Heart left ventricle (tissue), 16 donors: ENCODE measurements at regions not wholly inside any gene's neighbourhood (a gene's known extent, or its start where the extent isn't known, plus 50 kb on each side); places are given as distances from the start of the nearest gene placed in this dataset.

Source experiments
- ATAC-seq, 4 donors: fragments of 200-7000 bp; cut with Tn5 transposase; one replicate each; pipeline ENCODE4 v1.9.1; 2020 to 2022; ENCODE audit warnings: moderate library complexity in 4 of 4, mild to moderate bottlenecking in 3 of 4, moderate number of reproducible peaks in 1 of 4
- DNase-seq, 5 donors: peaks; one replicate each; pipeline ENCODE4 v3.0.0-alpha.2; 2020
- H3K27ac ChIP-seq, 12 donors: fragments of 200-600 bp; sonication (generic) in 4 of 12; one replicate each; pipeline versions ENCODE4 v1.5.0 to v1.8.0; 2016 to 2022; ENCODE audit warnings: mild to moderate bottlenecking in 2 of 12
- H3K27me3 ChIP-seq, 9 donors: fragments of 200-600 bp; sonication (generic) in 2 of 9; one replicate each; pipeline versions ENCODE4 v1.5.1 to v1.8.0; 2016 to 2022; ENCODE audit warnings: mild to moderate bottlenecking in 3 of 9
- H3K36me3 ChIP-seq, 9 donors: fragments of 200-600 bp; sonication (generic) in 2 of 9; one replicate each; pipeline versions ENCODE4 v1.5.0 to v1.8.0; 2018 to 2022; ENCODE audit warnings: mild to moderate bottlenecking in 2 of 9
- H3K4me1 ChIP-seq, 12 donors: fragments of 200-600 bp; sonication (generic) in 4 of 12; one replicate each; pipeline versions ENCODE4 v1.5.0 to v1.8.0; 2016 to 2022; ENCODE audit warnings: mild to moderate bottlenecking in 3 of 12
- H3K4me3 ChIP-seq, 12 donors: fragments of 200-600 bp; sonication (generic) in 4 of 12; one replicate each; pipeline versions ENCODE4 v1.5.0 to v1.8.0; 2017 to 2022; ENCODE audit warnings: mild to moderate bottlenecking in 9 of 12, moderate library complexity in 4 of 12
- H3K9me3 ChIP-seq, 12 donors: fragments of 200-600 bp; sonication (generic) in 4 of 12; one replicate each; pipeline versions ENCODE4 v1.5.0 to v1.8.0; 2016 to 2022; ENCODE audit warnings: mild to moderate bottlenecking in 1 of 12
- CTCF ChIP-seq, 12 donors: fragments of 200-600 bp; sonication (generic) in 4 of 12; IDR thresholded peaks; one replicate each; pipeline versions ENCODE4 v1.5.0 to v1.8.0; 2018 to 2022; ENCODE audit warnings: antibody characterized with exemption in 12 of 12, mild to moderate bottlenecking in 5 of 12
- POLR2A ChIP-seq, 2 donors: fragments of 450-650 bp; IDR thresholded peaks; one replicate each; pipeline ENCODE4 v1.6.1; 2017; ENCODE audit warnings: antibody characterized with exemption in 2 of 2, mild to moderate bottlenecking in 2 of 2, moderate library complexity in 2 of 2
- WGBS, 4 donors: extraction: QIAGEN DNeasy Blood & Tissue Kit in 2 of 4; methylation state at CpG; one replicate each; pipeline versions ENCODE4 v1.1.5 to v1.1.7; 2013 to 2018; 5-methylcytosine and 5-hydroxymethylcytosine counted together
- intact Hi-C, 10 donors: fragments of 100-400 bp; cut with DNase I; formaldehyde crosslinking; loops; one replicate each; pipeline versions ENCODE4 v1.11.1 to v1.14.2; 2022
- donor health status: ischemic (EF 13 %, LVEDD 7.1; RV severe dilation, severe dysfunction).
- donor health status: healthy with polysubstance abuse.
- donor health status: DM: no; HTN: yes; CAD: no.
- donor health status: DM: no; HTN: no; CAD: no.
- donor health status: ischemic (EF 25% LVEDD 6.9; RV normal size, moderate dysfunction).
- donor health status: ischemic (EF 25% LVEDD 5.7; RV mildly dilated, moderate dysfunction).
- donor health status: healthy.
- donor health status: DM: yes; HTN: yes; CAD: no.
- donor health status: ischemic (EF 35%, LVEDD 5.7; RV mildly dilated, moderate dysfunction).
- donor health status: nonischemic (EF 11% LVEDD 7.7; RV severe dilation, severe dysfunction).
- donor health status: DM: yes; HTN: yes; CAD: no.
- donor health status: PGD.
- donor health status: ischemic (EF 29% LVEDD 5.4; RV normal size, mild dysfunction).
- donor health status: nonischemic (EF 23%, LVEDD 6.1; RV moderate dilation, normal function).

GRCh38 chr19:32181216-32181920, 164.0 kb upstream of the ZNF507 start:
- 80 to 89% (median 83%) methylated on average over 12 to 13 of the region's 13 CpGs for WGBS, 4 donors

DNA sequence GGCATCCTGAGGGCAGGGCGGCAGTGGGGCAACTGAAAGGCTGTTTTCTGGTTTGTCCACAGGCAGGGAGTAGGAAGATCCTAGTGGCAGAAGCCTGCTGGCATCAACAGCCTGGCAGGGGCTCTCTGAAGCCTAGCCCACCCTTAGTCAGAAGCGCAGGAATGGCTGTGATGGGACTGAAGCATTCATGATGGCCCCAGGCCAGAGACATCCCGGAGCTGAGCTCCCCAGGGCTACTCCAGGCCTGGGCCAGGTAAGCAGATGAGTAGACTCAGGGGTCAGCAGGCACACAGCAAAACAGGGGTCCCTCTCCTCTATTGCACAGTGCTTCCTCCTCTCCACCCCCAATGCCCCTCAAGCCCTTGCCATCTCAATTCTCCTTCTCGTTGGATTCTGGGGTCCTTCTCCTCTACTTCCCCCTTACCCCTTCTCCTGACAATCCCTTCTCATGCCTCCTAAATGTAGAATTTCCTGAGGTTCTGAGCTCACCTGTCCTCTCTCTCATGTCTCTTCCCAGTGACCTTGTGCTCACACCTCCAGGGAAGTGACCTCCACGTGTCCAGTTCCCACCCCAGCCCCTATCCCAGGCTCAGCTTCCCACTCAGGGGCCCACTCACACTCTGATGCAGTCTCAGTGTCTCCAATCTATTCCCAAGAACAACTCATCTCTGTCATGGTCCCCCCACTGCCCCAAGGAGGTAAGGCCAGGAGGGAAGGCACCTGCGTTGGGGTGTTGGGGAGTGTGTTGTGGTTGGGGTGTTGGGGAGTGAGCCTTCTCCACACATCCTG, 158.7 kb upstream of the ZNF507 start:
- DNase-seq (no peak), ATAC-seq (no peak)
- intact Hi-C loops: no loop called here
- H3K27me3 ChIP-seq: peaks cover 0 to 3% (median 0%) of the 10 kb centered on the region in 9 donors
- H3K4me1 ChIP-seq: no peaks in the 10 kb centered on the region
- H3K36me3 ChIP-seq: no peaks in the 10 kb centered on the region
- 78 to 83% (median 79%) methylated on average over 5 to 6 of the region's 6 CpGs for WGBS, 4 donors
- no peaks in the 10 kb centered on the region for H3K9me3 ChIP-seq
- H3K27ac ChIP-seq: no peak overlapping the region
- H3K4me3 ChIP-seq: no peak overlapping the region
- TF ChIP-seq CTCF (IDR thresholded peaks at IDR 0.05) (no peak), POLR2A (IDR thresholded peaks at IDR 0.05) (no peak)

More at GRCh38 chr19:32181216-32181920, 164.0 kb upstream of the ZNF507 start:
- DNase-seq: no peak
- peaks cover 0 to 5% (median 0%) of the 10 kb centered on the region in 9 donors for H3K27me3 ChIP-seq
- H3K4me1 ChIP-seq: no peaks in the 10 kb centered on the region
- TF ChIP-seq CTCF (IDR thresholded peaks at IDR 0.05) (no peak), POLR2A (IDR thresholded peaks at IDR 0.05) (no peak)
- intact Hi-C loops: no loop called here
- H3K27ac ChIP-seq: no peak overlapping the region
- H3K36me3 ChIP-seq: no peaks in the 10 kb centered on the region
- ATAC-seq: no peak
- no peak overlapping the region for H3K4me3 ChIP-seq
- no peaks in the 10 kb centered on the region for H3K9me3 ChIP-seq

DNA sequence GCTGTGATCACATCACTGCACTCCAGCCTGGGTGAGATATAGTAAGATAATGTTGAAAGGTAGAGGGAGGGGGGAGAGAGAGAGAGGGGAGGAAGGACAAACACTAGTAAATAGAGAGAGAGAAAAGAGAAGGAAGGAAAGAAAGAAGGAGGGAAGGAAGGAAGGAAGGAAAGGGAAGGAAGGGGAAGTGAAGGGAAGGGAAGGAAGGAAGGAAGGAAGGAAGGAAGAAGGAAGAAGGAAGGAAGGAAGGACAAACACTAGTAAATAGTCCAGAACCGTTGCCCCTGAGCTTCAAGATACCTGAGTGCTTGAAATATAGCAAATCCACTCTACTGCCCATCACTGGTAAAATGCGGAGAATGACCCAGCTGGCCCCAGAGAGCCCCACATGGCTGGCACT, 156.5 kb upstream of the ZNF507 start:
- H3K4me1 ChIP-seq: no peaks in the 10 kb centered on the region
- peaks cover 0 to 5% (median 0%) of the 10 kb centered on the region in 12 donors for H3K9me3 ChIP-seq
- no peak for TF ChIP-seq CTCF (IDR thresholded peaks at IDR 0.05)
- no peak for TF ChIP-seq POLR2A (IDR thresholded peaks at IDR 0.05)
- no peak overlapping the region for H3K27ac ChIP-seq
- H3K36me3 ChIP-seq: no peaks in the 10 kb centered on the region
- intact Hi-C loops: no loop called here
- no peak overlapping the region for H3K4me3 ChIP-seq
- H3K27me3 ChIP-seq: peaks cover 0 to 6% (median 0%) of the 10 kb centered on the region in 9 donors
- no peak for DNase-seq
- no peak for ATAC-seq
- WGBS, 4 donors: 60 to 71% (median 65%) methylated on average over 2 of the region's 2 CpGs

DNA sequence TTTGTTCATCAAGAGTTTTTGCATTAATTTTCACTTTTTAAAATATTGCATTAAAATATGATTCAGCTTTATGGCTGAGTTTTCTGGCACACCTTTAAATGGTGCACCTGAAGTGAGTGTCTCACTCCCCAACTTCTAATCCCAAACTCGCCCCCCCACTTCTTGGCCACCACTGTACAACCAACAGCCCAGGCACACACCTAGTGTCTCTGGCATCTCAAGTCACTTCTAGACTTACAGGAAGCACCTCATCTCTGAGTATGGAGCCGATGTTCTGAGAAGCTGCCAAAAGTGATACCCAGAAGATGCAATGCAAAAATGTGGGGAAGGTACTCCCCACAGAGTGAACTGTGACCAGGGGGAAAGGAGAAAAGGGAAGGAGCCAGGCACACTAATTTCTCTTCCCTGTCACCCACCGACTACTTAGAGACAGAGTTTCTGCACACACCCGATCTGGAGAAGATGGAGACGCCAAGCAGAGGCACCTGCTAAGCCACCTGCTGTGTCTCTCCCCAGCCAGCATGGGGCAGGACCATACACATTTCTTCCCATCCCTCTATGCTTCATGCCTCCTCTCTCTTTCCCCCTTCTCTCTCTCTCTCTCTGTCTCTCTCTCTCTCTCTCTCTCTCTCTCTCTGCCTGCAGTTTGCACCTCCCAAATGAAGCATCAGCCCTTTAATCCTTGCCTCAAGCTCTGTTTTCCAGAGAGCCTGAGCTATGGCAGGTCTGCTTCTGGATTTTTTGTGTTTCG, 155.3 kb upstream of the ZNF507 start:
- Histone ChIP-seq H3K36me3 (no peaks in the 10 kb centered on the region), H3K4me3 (no peak overlapping the region), H3K9me3 (peaks cover 0 to 5% (median 0%) of the 10 kb centered on the region in 12 donors), H3K27me3 (peaks cover 0 to 6% (median 0%) of the 10 kb centered on the region in 9 donors), H3K4me1 (no peaks in the 10 kb centered on the region), H3K27ac (no peak overlapping the region)
- ATAC-seq: no peak
- 54 to 64% (median 59%) methylated on average over 6 of the region's 6 CpGs for WGBS, 4 donors
- TF ChIP-seq POLR2A (IDR thresholded peaks at IDR 0.05) (no peak), CTCF (IDR thresholded peaks at IDR 0.05) (no peak)
- DNase-seq: no peak
- intact Hi-C loops: no loop called here
